H1 (cell line): ENCODE measurements at regions not wholly inside any gene's neighbourhood (a gene's known extent, or its start where the extent isn't known, plus 50 kb on each side); places are given as distances from the start of the nearest gene placed in this dataset.

Experiments
- CTCF ChIA-PET: fragments of 300-600 bp; sonication (Branson Sonifier 250); formaldehyde crosslinking; loops from one replicate; lab custom pipeline; 2021; ENCODE audit not compliant: partially characterized antibody; lab: Charles Lee
- POLR2A ChIA-PET: fragments of 300-600 bp; sonication (Branson Sonifier 250); formaldehyde crosslinking; loops from one replicate; lab custom pipeline; 2021; ENCODE audit warnings: inconsistent platforms; ENCODE audit not compliant: partially characterized antibody; lab: Charles Lee
- DNase-seq, 2 experiments: peaks; one replicate each; pipeline versions ENCODE4 v3.0.0 to v3.0.0-alpha.2; 2010 to 2022; ENCODE audit warnings: low spot score in 2 of 2, low read depth in 1 of 2, mixed read lengths in 1 of 2
- FAIRE-seq: peaks from 2 replicates; lab custom pipeline; 2011; peaks lifted over from hg19 to GRCh38; lab: Jason Lieb, UNC
- H2AFZ ChIP-seq: 2 replicates; pipeline ENCODE4 v1.8.1; 2012; ENCODE audit warnings: low read length, inconsistent platforms
- H2AK5ac ChIP-seq: 2 replicates; pipeline ENCODE4 v1.6.1; 2013; ENCODE audit warnings: low read depth, low read length
- H2BK120ac ChIP-seq: replicated peaks from 2 replicates; pipeline ENCODE3; 2013; ENCODE audit warnings: low read depth, low read length, inconsistent platforms
- H2BK12ac ChIP-seq: 2 replicates; pipeline ENCODE4 v1.6.1; 2013; ENCODE audit warnings: low read depth, low read length
- H2BK15ac ChIP-seq: 2 replicates; pipeline ENCODE4 v1.6.1; 2013; ENCODE audit warnings: low read length
- H2BK20ac ChIP-seq: 2 replicates; pipeline ENCODE4 v1.6.1; 2013; ENCODE audit warnings: low read length
- H2BK5ac ChIP-seq: 2 replicates; pipeline ENCODE4 v1.6.1; 2013; ENCODE audit warnings: low read depth, low read length
- H3K14ac ChIP-seq: 2 replicates; pipeline ENCODE4 v1.6.1; 2013; ENCODE audit warnings: inconsistent platforms; ENCODE audit not compliant: insufficient read length
- H3K18ac ChIP-seq: 2 replicates; pipeline ENCODE4 v1.6.1; 2013; ENCODE audit warnings: low read length; ENCODE audit errors: extremely low read depth
- H3K23ac ChIP-seq: 2 replicates; pipeline ENCODE4 v1.6.1; 2013; ENCODE audit warnings: inconsistent platforms; ENCODE audit not compliant: insufficient read length
- H3K23me2 ChIP-seq: 2 replicates; pipeline ENCODE4 v1.6.1; 2013; ENCODE audit warnings: low read depth, low read length
- H3K27ac ChIP-seq: 2 replicates; pipeline ENCODE4 v1.6.1; 2011; ENCODE audit warnings: low read depth, low read length, inconsistent platforms
- H3K27me3 ChIP-seq, 4 experiments: replicated peaks in 1 of 4; 1 replicate in 1 of 4; 2 replicates in 3 of 4; pipeline versions ENCODE4 v1.6.1 to v1.8.1; 2011 to 2013; ENCODE audit warnings: low read length in 3 of 4, mild to moderate bottlenecking in 3 of 4, inconsistent platforms in 2 of 4, mixed read lengths in 2 of 4, moderate library complexity in 1 of 4; ENCODE audit not compliant: control insufficient read depth in 3 of 4, insufficient read depth in 3 of 4; ENCODE audit errors: extremely low read depth in 1 of 4
- H3K36me3 ChIP-seq, 4 experiments: 2 replicates each; pipeline versions ENCODE4 v1.6.1 to v1.8.1; 2011 to 2013; ENCODE audit warnings: mild to moderate bottlenecking in 4 of 4, low read length in 3 of 4, moderate library complexity in 2 of 4, control low read depth in 1 of 4, inconsistent platforms in 1 of 4; ENCODE audit not compliant: insufficient read depth in 4 of 4, control insufficient read depth in 2 of 4
- H3K4ac ChIP-seq: replicated peaks from 2 replicates; pipeline ENCODE3; 2013; ENCODE audit warnings: low read length, low read depth, mixed read lengths, inconsistent platforms; ENCODE audit not compliant: insufficient read length
- H3K4me1 ChIP-seq, 4 experiments: replicated peaks in 1 of 4; 1 replicate in 1 of 4; 2 replicates in 3 of 4; pipeline versions ENCODE4 v1.6.1 to v1.8.1; 2011 to 2013; ENCODE audit warnings: low read length in 3 of 4, inconsistent platforms in 2 of 4, mixed read lengths in 1 of 4; ENCODE audit not compliant: insufficient read depth in 4 of 4, control insufficient read depth in 3 of 4
- H3K4me2 ChIP-seq, 2 experiments: 2 replicates each; pipeline versions ENCODE4 v1.6.1 to v1.8.1; 2011 to 2013; ENCODE audit warnings: low read depth in 2 of 2, low read length in 2 of 2, control low read depth in 1 of 2, inconsistent platforms in 1 of 2, mild to moderate bottlenecking in 1 of 2; ENCODE audit not compliant: insufficient read depth in 1 of 2
- H3K4me3 ChIP-seq, 4 experiments: fragments of 200-600, 300-600 bp in 1 of 4; sonication (generic), shearing (Covaris generic), sonication (Bioruptor Twin) in 1 of 4; 2 replicates each; pipeline versions ENCODE4 v1.5.1 to v1.8.1; 2011 to 2016; ENCODE audit warnings: low read length in 4 of 4, low read depth in 3 of 4, control low read depth in 2 of 4, inconsistent platforms in 2 of 4, mild to moderate bottlenecking in 2 of 4, mixed read lengths in 1 of 4, moderate library complexity in 1 of 4; ENCODE audit not compliant: insufficient read depth in 2 of 4; ENCODE audit errors: extremely low read depth in 1 of 4
- H3K56ac ChIP-seq: replicated peaks from 2 replicates; pipeline ENCODE3; 2013; ENCODE audit warnings: low read depth, mild to moderate bottlenecking, mixed read lengths, low read length, inconsistent platforms; ENCODE audit not compliant: insufficient read length
- H3K79me1 ChIP-seq: 2 replicates; pipeline ENCODE4 v1.6.1; 2013; ENCODE audit warnings: low read depth, low read length, control low read depth
- H3K79me2 ChIP-seq, 2 experiments: 2 replicates each; pipeline versions ENCODE4 v1.6.1 to v1.8.1; 2012 to 2013; ENCODE audit warnings: low read length in 2 of 2, mild to moderate bottlenecking in 2 of 2, inconsistent platforms in 1 of 2; ENCODE audit not compliant: insufficient read depth in 2 of 2, control insufficient read depth in 1 of 2
- H3K9ac ChIP-seq, 4 experiments: replicated peaks in 1 of 4; 1 replicate in 1 of 4; 2 replicates in 3 of 4; pipeline versions ENCODE4 v1.6.1 to v1.8.1; 2011 to 2013; ENCODE audit warnings: low read depth in 3 of 4, low read length in 3 of 4, control low read depth in 2 of 4, mild to moderate bottlenecking in 2 of 4, moderate library complexity in 2 of 4, inconsistent platforms in 1 of 4; ENCODE audit errors: extremely low read depth in 1 of 4
- H3K9me3 ChIP-seq, 2 experiments: 2 replicates each; pipeline versions ENCODE4 v1.6.1 to v1.8.1; 2012 to 2013; ENCODE audit warnings: mild to moderate bottlenecking in 2 of 2, moderate library complexity in 2 of 2, control low read depth in 1 of 2, inconsistent platforms in 1 of 2, low read depth in 1 of 2, low read length in 1 of 2, mixed read lengths in 1 of 2; ENCODE audit not compliant: insufficient read depth in 2 of 2
- H4K20me1 ChIP-seq, 2 experiments: replicated peaks in 1 of 2; 2 replicates each; pipeline versions ENCODE3 to v1.8.1; 2011 to 2013; ENCODE audit warnings: inconsistent platforms in 2 of 2, low read length in 2 of 2, mild to moderate bottlenecking in 1 of 2; ENCODE audit not compliant: insufficient read depth in 2 of 2, control insufficient read depth in 1 of 2
- H4K5ac ChIP-seq: 2 replicates; pipeline ENCODE4 v1.6.1; 2013; ENCODE audit warnings: low read length, low read depth, mixed read lengths, inconsistent platforms; ENCODE audit not compliant: insufficient read length
- H4K8ac ChIP-seq: 2 replicates; pipeline ENCODE4 v1.8.0; 2013; ENCODE audit warnings: mild to moderate bottlenecking, moderate library complexity, low read length, inconsistent platforms; ENCODE audit not compliant: insufficient read depth; ENCODE audit errors: extremely low read depth
- H4K91ac ChIP-seq: replicated peaks from 2 replicates; pipeline ENCODE3; 2013; ENCODE audit warnings: low read length, mixed read lengths, inconsistent platforms; ENCODE audit not compliant: insufficient read length
- RAD21 ChIP-seq, 2 experiments: IDR thresholded peaks in 1 of 2; conservative IDR thresholded peaks in 1 of 2; 2 replicates each; pipeline ENCODE4 v1.6.1; 2011; ENCODE audit warnings: low read depth in 2 of 2, low read length in 2 of 2, improper control_type of control experiment in 1 of 2, inconsistent platforms in 1 of 2, mild to moderate bottlenecking in 1 of 2, moderate library complexity in 1 of 2
- WGBS, 2 experiments: shearing (Covaris generic) in 1 of 2; methylation state at CpG; one replicate each; pipeline versions ENCODE4 v1.1.6 to v1.1.7; 2013 to 2015; ENCODE audit warnings: low lambda C conversion rate in 2 of 2, mixed read lengths in 2 of 2, inconsistent platforms in 1 of 2, low coverage in 1 of 2, missing lambda C conversion rate in 1 of 2; ENCODE audit not compliant: insufficient replicate concordance in 2 of 2, insufficient coverage in 1 of 2, insufficient read length in 1 of 2; ENCODE audit errors: extremely low coverage in 1 of 2, missing lambda C conversion rate in 1 of 2; 5-methylcytosine and 5-hydroxymethylcytosine counted together
- TF ChIP-seq, protein P1 (sequence below): IDR thresholded peaks from 2 replicates; pipeline ENCODE4 v1.6.1; 2011; ENCODE audit warnings: low read depth, mild to moderate bottlenecking, low read length; ENCODE audit not compliant: insufficient read depth

GRCh38 chr20:7734216-7734615 lies 206.0 kb downstream of the HAO1 start:
- Histone ChIP-seq H3K79me1 (no peaks in the 10 kb centered on the region), H3K9ac (no peak overlapping the region), H3K4me2 (no peak overlapping the region), H3K23ac (no peak overlapping the region), H2BK20ac (no peak overlapping the region), H2BK12ac (no peak overlapping the region), H3K9me3 (0 out of 4 replicates have a peak, but pooled peaks cover 0 to 3% of the 10 kb centered on the region in 2 experiments), H3K4ac (no peak overlapping the region), H3K4me3 (no peak overlapping the region), H4K5ac (no peak overlapping the region), H3K27me3 (no peaks in the 10 kb centered on the region), H2AK5ac (no peak overlapping the region), H3K56ac (no peak overlapping the region), H3K27ac (no peak overlapping the region), H2BK15ac (no peak overlapping the region), H3K18ac (no peak overlapping the region), H3K4me1 (no peaks in the 10 kb centered on the region), H4K91ac (no peak overlapping the region), H3K79me2 (no peaks in the 10 kb centered on the region), H2BK5ac (no peak overlapping the region), H3K14ac (no peak overlapping the region), H3K36me3 (no peaks in the 10 kb centered on the region), H2BK120ac (no peak overlapping the region), H2AFZ (no peak overlapping the region), H3K23me2 (no peaks in the 10 kb centered on the region), H4K20me1 (no peaks in the 10 kb centered on the region), H4K8ac (no peak overlapping the region)
- ChIA-PET CTCF (no interaction called here), POLR2A (no interaction called here)
- FAIRE-seq (no peak), DNase-seq (no peak)
- 92% methylated on average over 1 of the region's 1 CpG; no CpG with 5 or more reads in 1 of the 2 experiments for WGBS, 2 experiments
- TF ChIP-seq RAD21 (IDR thresholded peaks at IDR 0.05 in 1 of 2, conservative IDR thresholded peaks at IDR 0.05 in 1 of 2; ENCODE audit: low read depth in 2 of 2, low read length in 2 of 2) = no peak
- TF ChIP-seq, protein P1, sequence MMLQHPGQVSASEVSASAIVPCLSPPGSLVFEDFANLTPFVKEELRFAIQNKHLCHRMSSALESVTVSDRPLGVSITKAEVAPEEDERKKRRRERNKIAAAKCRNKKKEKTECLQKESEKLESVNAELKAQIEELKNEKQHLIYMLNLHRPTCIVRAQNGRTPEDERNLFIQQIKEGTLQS = no peak
